GM19395 (cell line): ENCODE measurements at regions not wholly inside any gene's neighbourhood (a gene's known extent, or its start where the extent isn't known, plus 50 kb on each side); places are given as distances from the start of the nearest gene placed in this dataset.

Experiments
- ATAC-seq: cut with Tn5 transposase; IDR thresholded peaks from one replicate; pipeline ENCODE4 v1.9.1; 2021; ENCODE audit warnings: mild to moderate bottlenecking, moderate library complexity; ENCODE audit not compliant: unreplicated experiment

GRCh38 chr7:25653384-25653783 lies 425.1 kb upstream of the NPVF start:
- ATAC-seq: no peak

GRCh38 chr7:25656071-25656470 lies 427.8 kb upstream of the NPVF start:
- no peak for ATAC-seq

GRCh38 chr7:25656581-25657026 lies 428.3 kb upstream of the NPVF start:
- ATAC-seq: no peak

- no peak for ATAC-seq
Observed at GRCh38 chr7:25658375-25658774, 430.1 kb upstream of the NPVF start.

GRCh38 chr7:25659841-25660240 lies 431.6 kb upstream of the NPVF start:
- ATAC-seq: no peak

- no peak for ATAC-seq
Observed at GRCh38 chr7:25662841-25663800, 434.8 kb upstream of the NPVF start.

GRCh38 chr7:25663877-25664276 lies 435.6 kb upstream of the NPVF start:
- ATAC-seq: no peak

GRCh38 chr7:25664593-25664992 lies 436.3 kb upstream of the NPVF start:
- ATAC-seq: no peak

GRCh38 chr7:25665374-25665773 lies 437.1 kb upstream of the NPVF start:
- ATAC-seq: no peak

- ATAC-seq: no peak
Observed at GRCh38 chr7:25665903-25666670, 437.8 kb upstream of the NPVF start.

- no peak for ATAC-seq
Observed at GRCh38 chr7:25666671-25667060, 438.4 kb upstream of the NPVF start.

GRCh38 chr7:25669281-25669781 lies 441.0 kb upstream of the NPVF start:
- no peak for ATAC-seq

GRCh38 chr7:25669961-25670841 lies 441.9 kb upstream of the NPVF start:
- no peak for ATAC-seq

GRCh38 chr7:25671111-25671510 lies 442.8 kb upstream of the NPVF start:
- no peak for ATAC-seq

GRCh38 chr7:25672496-25672895 lies 444.2 kb upstream of the NPVF start:
- ATAC-seq: no peak

GRCh38 chr7:25675789-25676474 lies 447.6 kb upstream of the NPVF start:
- ATAC-seq: no peak

- ATAC-seq: no peak
Observed at GRCh38 chr7:25677595-25677994, 449.3 kb upstream of the NPVF start.

GRCh38 chr7:25678215-25678614 lies 449.9 kb upstream of the NPVF start:
- no peak for ATAC-seq

- ATAC-seq: no peak
Observed at GRCh38 chr7:25680636-25681035, 452.4 kb upstream of the NPVF start.

- ATAC-seq: no peak
Observed at GRCh38 chr7:25684360-25684759, 456.1 kb upstream of the NPVF start.
